ENCODE measurements at regions not wholly inside any gene's neighbourhood (a gene's known extent, or its start where the extent isn't known, plus 50 kb on each side); places are given as distances from the start of the nearest gene placed in this dataset.

GRCh38 chr4:81348778-81349094 is 123.0 kb downstream of the RASGEF1B start:
- Histone ChIP-seq H3K9me3 (ENCODE audit: control insufficient read depth, insufficient read depth, low read depth, low read length) (no peaks in the 10 kb centered on the region), H3K4me3 (ENCODE audit: low read depth, low read length) (no peak overlapping the region), H3K27ac (ENCODE audit: extremely low read depth, low read depth, low read length) (no peak overlapping the region), H3K36me3 (ENCODE audit: control insufficient read depth in 2 of 2, insufficient read depth in 1 of 2, low read length in 2 of 2) (no peaks in the 10 kb centered on the region), H3K4me1 (ENCODE audit: control insufficient read depth, insufficient read depth, low read length) (no peaks in the 10 kb centered on the region)
- TF ChIP-seq ZSCAN18 (tag by site-specific recombination; IDR thresholded peaks at IDR 0.05) (no peak), ZSCAN5A (tag by site-specific recombination; IDR thresholded peaks at IDR 0.05) (no peak), ZNF324 (tag by site-specific recombination; IDR thresholded peaks at IDR 0.05) (no peak), SCRT2 (tag by site-specific recombination; IDR thresholded peaks at IDR 0.05) (no peak), ZNF394 (tag by site-specific recombination; IDR thresholded peaks at IDR 0.05; ENCODE audit: borderline replicate concordance) (no peak), INSM2 (tag by site-specific recombination; IDR thresholded peaks at IDR 0.05) (no peak), PRDM1 (tag by site-specific recombination; IDR thresholded peaks at IDR 0.05) (no peak), ZNF146 (tag by site-specific recombination; IDR thresholded peaks at IDR 0.05) (no peak), ZSCAN16 (tag by site-specific recombination; IDR thresholded peaks at IDR 0.05) (no peak), ZNF514 (tag by site-specific recombination; IDR thresholded peaks at IDR 0.05) (no peak), ZNF391 (tag by site-specific recombination; IDR thresholded peaks at IDR 0.05; ENCODE audit: borderline replicate concordance, low read depth) (no peak), ZSCAN30 (tag by site-specific recombination; IDR thresholded peaks at IDR 0.05) (no peak), MEIS1 (CRISPR knock-in tag; IDR thresholded peaks at IDR 0.05; ENCODE audit: borderline replicate concordance) (no peak), ZNF354C (tag by site-specific recombination; IDR thresholded peaks at IDR 0.05; ENCODE audit: borderline replicate concordance, low read depth) (no peak), PRDM4 (tag by site-specific recombination; IDR thresholded peaks at IDR 0.05) (no peak)
- CTCF ChIA-PET = interaction anchor here (0.5 to 1.0 kb wide), 2 partner anchors 8 to 277 kb away, joined by 3 to 4 read pairs; no protein-coding TSS in a partner anchor
- POLR2A ChIA-PET = no interaction called here

GRCh38 chr4:81348086-81348777 is 123.5 kb downstream of the RASGEF1B start:
- Histone ChIP-seq H3K4me1 (ENCODE audit: control insufficient read depth, insufficient read depth, low read length) (no peaks in the 10 kb centered on the region), H3K27ac (ENCODE audit: extremely low read depth, low read depth, low read length) (no peak overlapping the region), H3K9me3 (ENCODE audit: control insufficient read depth, insufficient read depth, low read depth, low read length) (no peaks in the 10 kb centered on the region), H3K36me3 (ENCODE audit: control insufficient read depth in 2 of 2, insufficient read depth in 1 of 2, low read length in 2 of 2) (no peaks in the 10 kb centered on the region), H3K4me3 (ENCODE audit: low read depth, low read length) (no peak overlapping the region)
- ChIA-PET CTCF (interaction anchor here (0.5 to 1.0 kb wide), 2 partner anchors 8 to 277 kb away, joined by 3 to 4 read pairs; no protein-coding TSS in a partner anchor), POLR2A (no interaction called here)
- TF ChIP-seq KLF8 (tag by site-specific recombination; IDR thresholded peaks at IDR 0.05) (no peak), ZNF549 (tag by site-specific recombination; IDR thresholded peaks at IDR 0.05) (no peak), ZNF747 (tag by site-specific recombination; IDR thresholded peaks at IDR 0.05) (no peak), ZSCAN4 (tag by site-specific recombination; IDR thresholded peaks at IDR 0.05) (no peak), ZBTB11 (tag by site-specific recombination; conservative IDR thresholded peaks at IDR 0.05; ENCODE audit: low read depth) (no peak), ZNF670 (tag by site-specific recombination; IDR thresholded peaks at IDR 0.05; ENCODE audit: low read depth) (no peak), GLI2 (tag by site-specific recombination; IDR thresholded peaks at IDR 0.05; ENCODE audit: borderline replicate concordance, low read depth) (no peak), ZNF600 (tag by site-specific recombination; IDR thresholded peaks at IDR 0.05) (no peak), ZBTB21 (tag by site-specific recombination; IDR thresholded peaks at IDR 0.05) (no peak)

All from HEK293 (cell line).